Tibial nerve (tissue), 4 donors: ENCODE measurements at regions not wholly inside any gene's neighbourhood (a gene's known extent, or its start where the extent isn't known, plus 50 kb on each side); places are given as distances from the start of the nearest gene placed in this dataset.

Experiments used
- CTCF ChIP-seq, 5 experiments: fragments of 200-600 bp in 3 of 5; fragments of 450-650 bp in 2 of 5; sonication (generic) in 3 of 5; IDR thresholded peaks; one replicate each; pipeline ENCODE4 v1.5.1; 2016 to 2019; ENCODE audit warnings: antibody characterized with exemption in 5 of 5, mild to moderate bottlenecking in 3 of 5, moderate library complexity in 2 of 5
- EP300 ChIP-seq, 2 donors: sonication (generic); formaldehyde crosslinking; IDR thresholded peaks; one replicate each; pipeline ENCODE4 v1.6.1; 2017; ENCODE audit warnings: antibody characterized with exemption in 2 of 2, mild to moderate bottlenecking in 1 of 2
- POLR2A ChIP-seq, 2 donors: fragments of 450-650 bp; IDR thresholded peaks; one replicate each; pipeline ENCODE4 v1.6.1; 2017; ENCODE audit warnings: antibody characterized with exemption in 2 of 2, mild to moderate bottlenecking in 2 of 2, moderate library complexity in 2 of 2

GRCh38 chr2:10970666-10971065 lies 58.9 kb downstream of the KCNF1 start:
- TF ChIP-seq CTCF (IDR thresholded peaks at IDR 0.05) = no peak
- TF ChIP-seq EP300 (IDR thresholded peaks at IDR 0.05) = no peak
- no peak for TF ChIP-seq POLR2A (IDR thresholded peaks at IDR 0.05)
